ENCODE measurements at regions not wholly inside any gene's neighbourhood (a gene's known extent, or its start where the extent isn't known, plus 50 kb on each side); places are given as distances from the start of the nearest gene placed in this dataset.

GRCh38 chr3:62936626-62937254 is 61.5 kb upstream of the CADPS start:
- Histone ChIP-seq H3K9me3 (peaks cover 0 to 12% (median 0%) of the 10 kb centered on the region in 12 donors), H3K4me1 (no peaks in the 10 kb centered on the region), H3K4me3 (no peak overlapping the region), H3K36me3 (no peaks in the 10 kb centered on the region), H3K27me3 (no peaks in the 10 kb centered on the region), H3K27ac (no peak overlapping the region)
- TF ChIP-seq POLR2A (IDR thresholded peaks at IDR 0.05) = no peak
- no peak for TF ChIP-seq CTCF (IDR thresholded peaks at IDR 0.05)
- DNase-seq (no peak), ATAC-seq (no peak)
- intact Hi-C loops (cut with DNase I) = no loop called here
- WGBS, 4 donors = 84 to 91% (median 86%) methylated on average over 5 of the region's 5 CpGs

- ATAC-seq (no peak), DNase-seq (no peak)
- Histone ChIP-seq H3K4me3 (no peak overlapping the region), H3K4me1 (no peaks in the 10 kb centered on the region), H3K36me3 (no peaks in the 10 kb centered on the region), H3K27ac (no peak overlapping the region), H3K27me3 (no peaks in the 10 kb centered on the region), H3K9me3 (peaks cover 0 to 12% (median 0%) of the 10 kb centered on the region in 12 donors)
- TF ChIP-seq CTCF (IDR thresholded peaks at IDR 0.05) (no peak), POLR2A (IDR thresholded peaks at IDR 0.05) (no peak)
- WGBS, 4 donors = 82 to 90% (median 85%) methylated on average over 2 of the region's 2 CpGs
- intact Hi-C loops (cut with DNase I) = no loop called here
Observed at GRCh38 chr3:62938583-62938982, 63.4 kb upstream of the CADPS start.

- 83 to 85% (median 84%) methylated on average over 8 of the region's 8 CpGs for WGBS, 4 donors
- H3K9me3 ChIP-seq = peaks cover 0 to 12% (median 0%) of the 10 kb centered on the region in 12 donors
- ATAC-seq = no peak
- no peaks in the 10 kb centered on the region for H3K4me1 ChIP-seq
- TF ChIP-seq POLR2A (IDR thresholded peaks at IDR 0.05) (no peak), CTCF (IDR thresholded peaks at IDR 0.05) (no peak)
- no peak overlapping the region for H3K4me3 ChIP-seq
- no peaks in the 10 kb centered on the region for H3K27me3 ChIP-seq
- no peak overlapping the region for H3K27ac ChIP-seq
- no peaks in the 10 kb centered on the region for H3K36me3 ChIP-seq
- DNase-seq = no peak
- intact Hi-C loops (cut with DNase I) = no loop called here
Observed at GRCh38 chr3:62939707-62940106, 64.5 kb upstream of the CADPS start.

GRCh38 chr3:62940771-62941563 is 65.8 kb upstream of the CADPS start:
- intact Hi-C loops (cut with DNase I) = no loop called here
- 61 to 64% (median 63%) methylated on average over 8 of the region's 8 CpGs for WGBS, 4 donors
- Histone ChIP-seq H3K27ac (no peak overlapping the region), H3K4me3 (no peak overlapping the region), H3K9me3 (peaks cover 0 to 12% (median 0%) of the 10 kb centered on the region in 12 donors), H3K27me3 (no peaks in the 10 kb centered on the region), H3K36me3 (no peaks in the 10 kb centered on the region), H3K4me1 (no peaks in the 10 kb centered on the region)
- no peak for DNase-seq
- no peak for ATAC-seq
- TF ChIP-seq CTCF (IDR thresholded peaks at IDR 0.05) (no peak), POLR2A (IDR thresholded peaks at IDR 0.05) (no peak)

Measured in heart left ventricle (tissue), 16 donors.